CD4-positive, alpha-beta T cell (primary cell): ENCODE measurements at regions not wholly inside any gene's neighbourhood (a gene's known extent, or its start where the extent isn't known, plus 50 kb on each side); places are given as distances from the start of the nearest gene placed in this dataset.

Experiments used
- ATAC-seq: fragments of 200-7000 bp; cut with Tn5 transposase; one replicate; pipeline ENCODE4 v1.10.0; 2022; ENCODE audit warnings: mild to moderate bottlenecking; ENCODE audit not compliant: poor library complexity
- CTCF ChIA-PET: fragments of 350-600 bp; sonication (Branson Sonifier 250); formaldehyde crosslinking; loops from one replicate; lab custom pipeline; 2021; ENCODE audit warnings: antibody characterized with exemption, inconsistent platforms; lab: Charles Lee
- POLR2A ChIA-PET: fragments of 350-600 bp; sonication (Branson Sonifier 250); formaldehyde crosslinking; loops from one replicate; lab custom pipeline; 2021; ENCODE audit warnings: antibody characterized with exemption, inconsistent platforms; lab: Charles Lee
- DNase-seq, 14 experiments: peaks; one replicate each; pipeline ENCODE4 v3.0.0-alpha.2; 2013 to 2020; ENCODE audit warnings: mixed read lengths in 2 of 14
- H3K27ac ChIP-seq, 2 donors: one replicate each; pipeline versions ENCODE4 v1.5.1 to v1.7.0; 2013; ENCODE audit warnings: low read length in 2 of 2, low read depth in 1 of 2, mild to moderate bottlenecking in 1 of 2
- H3K27me3 ChIP-seq, 2 experiments: 1 replicate in 1 of 2; 2 replicates in 1 of 2; pipeline versions ENCODE4 v1.6.1 to v1.7.0; 2013; ENCODE audit warnings: low read length in 2 of 2, control low read depth in 1 of 2, mild to moderate bottlenecking in 1 of 2, moderate library complexity in 1 of 2; ENCODE audit not compliant: insufficient read depth in 2 of 2, control insufficient read depth in 1 of 2
- H3K36me3 ChIP-seq: one replicate; pipeline ENCODE4 v1.6.1; 2013; ENCODE audit warnings: low read length, control low read depth; ENCODE audit not compliant: insufficient read depth
- H3K4me1 ChIP-seq: one replicate; pipeline ENCODE4 v1.6.1; 2013; ENCODE audit warnings: low read length, control low read depth; ENCODE audit not compliant: insufficient read depth
- H3K4me3 ChIP-seq: one replicate; pipeline ENCODE4 v1.5.1; 2013; ENCODE audit warnings: mild to moderate bottlenecking, low read length, moderate library complexity
- H3K9me3 ChIP-seq, 2 experiments: 1 replicate in 1 of 2; 2 replicates in 1 of 2; pipeline versions ENCODE4 v1.6.1 to v1.7.0; 2013; ENCODE audit warnings: low read length in 2 of 2, mild to moderate bottlenecking in 2 of 2, control low read depth in 1 of 2, moderate library complexity in 1 of 2; ENCODE audit not compliant: control insufficient read depth in 1 of 2, insufficient read depth in 1 of 2
- H3K27ac Mint-ChIP-seq: one replicate; pipeline ENCODE4 v1.8.0; 2020; ENCODE audit warnings: mixed read lengths
- H3K27me3 Mint-ChIP-seq: one replicate; pipeline ENCODE4 v1.8.0; 2021; ENCODE audit warnings: mixed read lengths
- H3K36me3 Mint-ChIP-seq: one replicate; pipeline ENCODE4 v1.8.0; 2021; ENCODE audit warnings: low read depth, mixed read lengths
- H3K4me1 Mint-ChIP-seq: one replicate; pipeline ENCODE4 v1.8.0; 2021; ENCODE audit warnings: low read depth, mixed read lengths
- H3K4me3 Mint-ChIP-seq: one replicate; pipeline ENCODE4 v1.8.0; 2020; ENCODE audit warnings: mild to moderate bottlenecking, mixed read lengths
- H3K9me3 Mint-ChIP-seq: one replicate; pipeline ENCODE4 v1.8.0; 2020; ENCODE audit warnings: mixed read lengths
- CTCF ChIP-seq: fragments of 200-600 bp; IDR thresholded peaks from one replicate; pipeline ENCODE4 v1.8.0; 2022; ENCODE audit warnings: antibody characterized with exemption, mild to moderate bottlenecking
- intact Hi-C, 2 experiments: fragments of 100-400 bp; cut with DNase I in 1 of 2; cut with micrococcal nuclease in 1 of 2; formaldehyde crosslinking; loops; one replicate each; pipeline versions ENCODE4 v1.15.1 to v1.9.0; 2023 to 2025; cut with DNase I, micrococcal nuclease

GRCh38 chr2:217357886-217358620 is 498.2 kb upstream of the TNP1 start:
- ChIA-PET POLR2A (no interaction called here), CTCF (no interaction called here)
- Mint-ChIP-seq H3K27ac (no peak overlapping the region), H3K36me3 (no peaks in the 10 kb centered on the region), H3K9me3 (no peaks in the 10 kb centered on the region), H3K27me3 (no peaks in the 10 kb centered on the region), H3K4me1 (no peaks in the 10 kb centered on the region), H3K4me3 (no peak overlapping the region)
- no peak overlapping the region for H3K27ac ChIP-seq
- TF ChIP-seq CTCF: no peak
- no peaks in the 10 kb centered on the region for H3K27me3 ChIP-seq
- no peak overlapping the region for H3K4me3 ChIP-seq
- intact Hi-C loops: no loop called here
- ATAC-seq: no peak
- H3K36me3 ChIP-seq: no peaks in the 10 kb centered on the region
- no peak for DNase-seq
- no peaks in the 10 kb centered on the region for H3K4me1 ChIP-seq
- H3K9me3 ChIP-seq: no peaks in the 10 kb centered on the region

- TF ChIP-seq CTCF: no peak
- Histone ChIP-seq H3K27ac (no peak overlapping the region), H3K27me3 (no peaks in the 10 kb centered on the region), H3K4me1 (no peaks in the 10 kb centered on the region), H3K4me3 (no peak overlapping the region), H3K9me3 (no peaks in the 10 kb centered on the region), H3K36me3 (no peaks in the 10 kb centered on the region)
- DNase-seq: no peak
- Mint-ChIP-seq H3K4me3 (no peak overlapping the region), H3K36me3 (no peaks in the 10 kb centered on the region), H3K4me1 (no peaks in the 10 kb centered on the region), H3K27ac (no peak overlapping the region), H3K27me3 (no peaks in the 10 kb centered on the region), H3K9me3 (no peaks in the 10 kb centered on the region)
- ATAC-seq: no peak
- ChIA-PET POLR2A (no interaction called here), CTCF (no interaction called here)
- intact Hi-C loops: no loop called here
Observed at GRCh38 chr2:217356781-217357180, 496.9 kb upstream of the TNP1 start.

GRCh38 chr2:217356142-217356541 is 496.3 kb upstream of the TNP1 start:
- ChIA-PET POLR2A (no interaction called here), CTCF (no interaction called here)
- Mint-ChIP-seq H3K27ac (no peak overlapping the region), H3K4me1 (no peaks in the 10 kb centered on the region), H3K36me3 (no peaks in the 10 kb centered on the region), H3K9me3 (no peaks in the 10 kb centered on the region), H3K4me3 (no peak overlapping the region), H3K27me3 (no peaks in the 10 kb centered on the region)
- Histone ChIP-seq H3K4me1 (no peaks in the 10 kb centered on the region), H3K36me3 (no peaks in the 10 kb centered on the region), H3K4me3 (no peak overlapping the region), H3K9me3 (peaks cover 0 to 5% of the 10 kb centered on the region in 2 experiments), H3K27ac (no peak overlapping the region), H3K27me3 (no peaks in the 10 kb centered on the region)
- DNase-seq (no peak), ATAC-seq (no peak)
- intact Hi-C loops: no loop called here
- no peak for TF ChIP-seq CTCF
